HG03097 (cell line): ENCODE measurements at regions not wholly inside any gene's neighbourhood (a gene's known extent, or its start where the extent isn't known, plus 50 kb on each side); places are given as distances from the start of the nearest gene placed in this dataset.
"Not testable (repeated sequence)": the region's sequence is repeated elsewhere in the genome, so short reads cannot be mapped to it uniquely, and the experiment has no call there.

Experiments
- ATAC-seq: cut with Tn5 transposase; IDR thresholded peaks from one replicate; pipeline ENCODE4 v1.9.1; 2021; ENCODE audit not compliant: unreplicated experiment, low FRiP score

DNA sequence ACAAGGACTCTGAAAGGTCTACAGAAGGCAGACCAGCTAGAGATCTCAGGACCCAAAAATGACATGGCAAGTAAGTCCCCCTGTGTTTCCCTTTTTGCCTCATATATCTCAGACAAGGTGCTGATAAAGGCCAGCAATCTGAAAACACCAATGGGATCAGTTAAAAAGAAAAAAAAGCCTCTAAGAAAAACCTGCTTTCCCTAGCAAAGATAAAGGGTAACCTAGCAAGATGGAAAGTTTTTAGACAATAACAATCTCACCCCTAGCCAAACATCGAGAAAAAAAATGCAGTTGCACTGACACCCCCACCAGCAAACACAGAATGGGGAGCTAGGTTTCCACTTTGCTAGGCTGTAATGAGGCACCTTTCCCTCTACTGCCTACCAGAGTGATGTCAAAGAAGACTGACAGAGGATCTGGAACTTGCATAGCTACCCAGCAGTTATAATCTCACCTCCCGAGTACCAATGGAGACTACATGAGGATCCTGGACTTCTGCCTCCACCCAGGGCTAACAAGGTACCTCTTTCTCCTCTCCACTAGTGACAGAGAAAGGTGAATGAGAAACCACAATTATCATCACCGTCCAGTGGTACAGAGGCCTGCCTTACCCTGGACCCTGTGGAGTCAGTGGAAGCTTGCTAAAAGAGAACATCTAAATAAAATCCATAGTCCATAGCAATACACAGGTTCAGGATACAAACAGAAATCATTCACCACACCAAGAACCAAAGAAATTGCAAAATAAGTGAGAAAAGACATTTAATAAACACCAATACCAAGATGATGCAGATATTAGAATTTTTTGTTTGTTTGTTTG is 240.8 kb downstream of the ARHGAP12 start:
- no peak for ATAC-seq

DNA sequence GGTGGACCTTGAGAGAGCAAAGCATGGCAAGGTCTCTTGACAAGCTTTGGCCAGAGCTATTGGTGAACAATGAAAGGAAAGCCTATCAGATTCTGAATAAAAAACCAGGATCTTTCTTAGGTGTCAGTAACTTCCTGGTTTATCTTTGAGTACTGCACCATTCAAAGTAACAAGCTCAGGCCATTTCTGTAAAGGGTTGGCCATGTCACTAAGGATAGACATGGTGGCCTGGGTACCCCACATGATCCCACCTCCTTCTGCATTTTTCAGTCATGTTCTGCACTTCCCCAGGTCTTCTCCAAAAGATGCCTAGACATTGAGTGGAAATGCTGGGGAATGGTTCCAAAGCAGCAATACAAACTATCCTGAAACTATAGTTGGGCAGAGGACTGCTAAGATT is 242.0 kb downstream of the ARHGAP12 start:
- no peak for ATAC-seq

DNA sequence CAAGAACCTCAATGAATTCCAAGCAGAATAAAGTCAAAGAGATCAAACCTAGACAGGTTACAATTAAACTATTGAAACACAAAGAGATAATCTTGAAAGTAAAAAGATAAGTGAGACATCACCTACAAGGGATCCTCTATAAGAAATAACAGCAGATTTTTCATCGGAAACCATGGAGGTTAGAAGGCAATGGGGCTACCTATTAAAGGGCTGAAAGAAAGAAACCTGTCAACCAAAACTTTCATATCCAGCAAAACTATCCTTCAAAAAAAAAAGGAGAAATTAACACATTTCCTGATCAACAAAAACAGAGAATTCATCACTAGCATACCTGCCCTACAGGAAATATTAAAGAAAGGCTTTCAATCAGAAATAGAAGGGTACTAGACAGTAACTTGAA is 244.9 kb downstream of the ARHGAP12 start:
- no peak for ATAC-seq

DNA sequence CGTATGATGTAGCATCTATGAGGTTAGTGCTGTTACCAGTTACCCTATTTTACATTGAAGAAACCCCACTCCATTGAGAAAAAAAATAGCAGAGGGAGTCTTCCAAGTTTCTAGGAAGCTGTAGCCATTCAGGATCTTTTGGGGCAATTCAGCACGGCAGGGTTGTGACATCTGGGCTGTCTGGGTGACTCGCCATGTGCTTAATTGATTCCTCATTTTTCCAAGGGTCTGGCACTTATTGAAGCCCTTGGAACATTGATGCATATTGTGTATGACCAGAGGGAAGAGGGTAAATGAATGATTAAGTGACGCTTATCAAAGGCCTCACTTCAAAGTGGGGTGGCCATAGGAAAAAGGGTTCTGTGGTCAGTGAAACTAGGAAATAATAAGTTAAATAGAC is 248.7 kb downstream of the ARHGAP12 start:
- no peak for ATAC-seq

GRCh38 chr10:31678575-31679516 is 249.8 kb downstream of the ARHGAP12 start:
- ATAC-seq, result no peak

GRCh38 chr10:31678139-31678536 is 250.5 kb downstream of the ARHGAP12 start:
- ATAC-seq, result no peak

GRCh38 chr10:31677195-31678138 is 251.2 kb downstream of the ARHGAP12 start:
- ATAC-seq, result no peak

DNA sequence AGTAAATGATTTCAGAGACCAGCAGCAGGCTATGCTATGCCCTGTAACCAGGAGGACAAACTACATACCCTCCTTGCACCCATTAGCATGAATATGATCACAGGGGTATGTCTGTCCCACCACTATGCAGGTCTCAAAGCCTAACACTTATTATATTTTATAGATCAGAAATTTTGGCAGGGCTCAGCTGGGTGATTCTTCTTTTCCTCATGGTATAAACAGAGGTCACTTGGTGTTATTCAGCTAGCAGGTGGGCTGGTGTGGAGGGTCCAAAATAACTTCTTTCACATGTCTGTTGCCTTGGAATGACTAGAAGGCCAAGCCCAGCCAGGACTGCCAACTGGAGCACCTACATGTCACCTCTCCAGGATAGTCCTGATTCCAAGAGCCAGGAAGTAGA is 252.9 kb downstream of the ARHGAP12 start:
- no peak for ATAC-seq

DNA sequence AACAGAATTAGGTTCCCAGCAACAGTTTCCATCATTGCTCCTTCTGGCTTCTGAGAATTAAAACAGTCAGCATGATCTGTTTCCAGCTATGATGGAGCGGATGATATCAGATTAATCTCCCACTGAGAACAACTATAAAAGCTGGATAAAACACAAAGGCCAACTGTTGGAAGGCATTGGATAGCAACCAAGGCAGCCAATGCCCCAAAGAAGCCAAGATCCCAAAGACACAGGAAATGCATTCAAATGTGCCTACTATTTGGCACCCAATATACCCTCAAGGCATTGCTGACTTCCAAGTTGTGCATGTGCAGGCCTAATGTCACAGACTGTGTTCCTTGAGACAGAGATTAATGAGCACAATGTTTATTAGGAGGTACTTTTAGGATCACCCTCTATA is 259.3 kb downstream of the ARHGAP12 start:
- ATAC-seq, result no peak

DNA sequence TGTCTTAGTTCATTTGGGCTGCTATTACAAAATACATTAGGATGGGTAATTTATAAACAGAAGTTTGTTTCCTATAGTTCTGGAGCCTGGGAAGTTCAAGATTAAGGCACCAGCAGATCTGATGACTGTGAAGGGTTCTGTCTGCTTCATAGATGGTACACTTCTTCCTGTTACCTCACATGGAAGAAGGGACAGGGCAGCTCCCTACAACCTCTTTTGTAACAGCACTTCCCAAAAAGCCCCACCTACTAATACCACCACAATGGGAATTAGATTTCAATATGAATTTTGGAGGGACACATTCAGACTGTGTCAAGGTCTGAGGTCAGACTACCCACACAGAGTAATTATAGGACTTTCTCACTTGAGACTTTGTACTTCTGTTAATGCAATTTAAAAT is 260.3 kb downstream of the ARHGAP12 start:
- no peak for ATAC-seq

DNA sequence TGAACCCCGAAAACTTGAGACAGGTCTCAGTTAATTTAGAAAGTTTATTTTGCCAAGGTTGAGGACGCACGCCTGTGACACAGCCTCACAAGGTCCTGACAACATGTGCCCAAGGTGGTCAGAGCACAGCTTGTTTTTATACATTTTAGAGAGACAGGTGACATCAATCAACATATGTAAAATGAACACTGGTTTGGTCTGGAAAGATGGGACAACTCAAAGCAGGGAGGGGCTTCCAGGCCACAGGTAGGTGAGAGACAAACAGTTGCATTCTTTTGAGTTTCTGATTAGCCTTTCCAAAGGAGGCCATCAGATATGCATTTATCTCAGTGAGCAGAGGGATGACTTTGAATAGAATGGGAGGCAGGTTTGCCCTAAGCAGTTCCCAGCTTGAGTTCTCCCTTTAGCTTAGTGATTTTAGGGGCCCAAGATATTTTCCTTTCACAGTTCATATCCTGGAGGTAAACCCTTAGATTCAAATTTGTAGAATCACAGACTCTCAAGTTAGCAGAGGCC is 262.8 kb downstream of the ARHGAP12 start:
- not testable (repeated sequence) for ATAC-seq

- ATAC-seq, result no peak
Observed at GRCh38 chr10:31664803-31665202, 263.8 kb downstream of the ARHGAP12 start.

- not testable (repeated sequence) for ATAC-seq
Observed at GRCh38 chr10:31664071-31664470, 264.6 kb downstream of the ARHGAP12 start.

DNA sequence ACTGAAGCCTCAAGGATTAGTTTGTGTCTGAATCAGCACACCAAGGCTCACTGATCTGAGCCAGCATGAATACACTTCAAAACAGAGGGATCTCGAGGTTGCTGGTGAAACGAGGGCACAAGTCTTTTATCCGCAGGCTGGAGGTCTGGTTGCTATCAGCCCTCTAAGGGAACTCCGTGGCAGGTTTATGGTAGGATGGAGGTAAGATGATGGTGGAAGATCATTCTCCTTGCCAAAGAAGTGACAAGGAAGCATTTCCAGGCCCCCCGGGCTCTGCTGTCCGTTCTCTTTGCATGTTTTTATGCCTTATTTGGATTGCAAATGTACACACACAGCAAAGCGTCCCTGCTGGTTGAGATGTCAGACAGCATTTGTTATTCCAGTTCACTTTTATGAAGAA is 268.3 kb downstream of the ARHGAP12 start:
- no peak for ATAC-seq

DNA sequence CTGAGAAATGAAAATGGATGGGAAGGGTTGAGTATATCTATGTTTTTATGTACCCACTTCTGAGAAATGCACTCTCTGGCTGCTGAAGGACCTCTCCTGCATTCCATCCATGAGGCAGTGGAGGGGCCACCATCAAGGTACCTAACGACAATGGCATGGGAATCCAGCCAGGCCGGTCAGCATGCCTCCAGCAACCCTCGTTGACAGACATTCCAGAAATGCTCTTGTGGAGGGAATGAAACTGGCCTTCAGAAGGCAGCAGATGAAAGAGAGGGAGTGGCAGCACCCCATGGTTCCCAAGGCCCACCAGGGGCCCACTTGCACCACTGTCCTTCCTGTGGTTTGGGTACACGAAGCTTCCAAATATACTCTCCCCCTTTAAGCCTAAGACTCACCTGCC is 269.0 kb downstream of the ARHGAP12 start:
- ATAC-seq, result no peak

GRCh38 chr10:31657434-31657872 is 271.2 kb downstream of the ARHGAP12 start:
- no peak for ATAC-seq

- ATAC-seq, result no peak
Observed at GRCh38 chr10:31656851-31657433, 271.7 kb downstream of the ARHGAP12 start.

- no peak for ATAC-seq
Observed at GRCh38 chr10:31652038-31652437, 276.6 kb downstream of the ARHGAP12 start.

GRCh38 chr10:31650010-31650409 is 278.6 kb downstream of the ARHGAP12 start:
- ATAC-seq, result no peak

GRCh38 chr10:31648966-31649365 is 279.7 kb downstream of the ARHGAP12 start:
- no peak for ATAC-seq
